H1 (cell line): ENCODE measurements at regions not wholly inside any gene's neighbourhood (a gene's known extent, or its start where the extent isn't known, plus 50 kb on each side); places are given as distances from the start of the nearest gene placed in this dataset.

ENCODE experiments used
- EP300 ChIP-seq, 2 experiments: IDR thresholded peaks; 1 replicate in 1 of 2; 2 replicates in 1 of 2; pipeline ENCODE4 v1.6.1; 2011 to 2012; ENCODE audit warnings: low read depth in 2 of 2, low read length in 2 of 2, mild to moderate bottlenecking in 2 of 2, borderline replicate concordance in 1 of 2, inconsistent platforms in 1 of 2, moderate library complexity in 1 of 2
- HDAC2 ChIP-seq, 2 experiments: fragments of 300-600 bp in 1 of 2; sonication (generic) in 1 of 2; IDR thresholded peaks; 2 replicates each; pipeline ENCODE4 v1.6.1; 2011 to 2012; ENCODE audit warnings: low read depth in 2 of 2, low read length in 2 of 2, mild to moderate bottlenecking in 2 of 2, moderate library complexity in 2 of 2, borderline replicate concordance in 1 of 2, inconsistent platforms in 1 of 2
- JUND ChIP-seq: IDR thresholded peaks from 2 replicates; pipeline ENCODE4 v1.6.1; 2011; ENCODE audit warnings: mild to moderate bottlenecking, improper control_type of control experiment, low read length
- KDM1A ChIP-seq: fragments of 200-600, 300-600 bp; sonication (generic); IDR thresholded peaks from 2 replicates; pipeline ENCODE4 v1.7.1; 2016; ENCODE audit warnings: mild to moderate bottlenecking, low read length, borderline replicate concordance
- MAX ChIP-seq: IDR thresholded peaks from 2 replicates; pipeline ENCODE4 v1.6.1; 2012; ENCODE audit warnings: inconsistent platforms
- POLR2AphosphoS5 ChIP-seq: IDR thresholded peaks from 2 replicates; pipeline ENCODE4 v1.6.1; 2011; ENCODE audit warnings: low read depth, low read length

- TF ChIP-seq KDM1A (no peak), MAX (no peak), EP300 (IDR thresholded peaks at IDR 0.05; ENCODE audit: borderline replicate concordance in 1 of 2, low read depth in 2 of 2, low read length in 2 of 2) (no peak), HDAC2 (IDR thresholded peaks at IDR 0.05; ENCODE audit: borderline replicate concordance in 1 of 2, low read depth in 2 of 2, low read length in 2 of 2) (no peak), JUND (no peak), POLR2AphosphoS5 (no peak)
Observed at GRCh38 chr10:61338146-61338545, 115.0 kb downstream of the TMEM26 start.
